Endothelial cell (in vitro differentiated cells): ENCODE measurements at regions not wholly inside any gene's neighbourhood (a gene's known extent, or its start where the extent isn't known, plus 50 kb on each side); places are given as distances from the start of the nearest gene placed in this dataset.

Source experiments
- DNase-seq: peaks from one replicate; pipeline ENCODE4 v3.0.0; 2021; ENCODE audit warnings: low spot score
- H3K27ac Mint-ChIP-seq: one replicate; pipeline ENCODE4 v1.8.0; 2021; ENCODE audit warnings: mixed read lengths, inconsistent platforms; ENCODE audit not compliant: unreplicated experiment
- H3K27me3 Mint-ChIP-seq: one replicate; pipeline ENCODE4 v1.8.0; 2021; ENCODE audit warnings: mild to moderate bottlenecking, moderate library complexity, mixed read lengths, inconsistent platforms; ENCODE audit not compliant: unreplicated experiment
- H3K36me3 Mint-ChIP-seq: one replicate; pipeline ENCODE4 v1.8.0; 2021; ENCODE audit warnings: mild to moderate bottlenecking, low read depth, mixed read lengths, inconsistent platforms; ENCODE audit not compliant: unreplicated experiment
- H3K4me1 Mint-ChIP-seq: one replicate; pipeline ENCODE4 v1.8.0; 2021; ENCODE audit warnings: mild to moderate bottlenecking, mixed read lengths, inconsistent platforms; ENCODE audit not compliant: unreplicated experiment
- H3K4me3 Mint-ChIP-seq: one replicate; pipeline ENCODE4 v1.8.0; 2021; ENCODE audit warnings: mild to moderate bottlenecking, mixed read lengths, inconsistent platforms; ENCODE audit not compliant: unreplicated experiment
- H3K9me3 Mint-ChIP-seq: one replicate; pipeline ENCODE4 v1.8.0; 2021; ENCODE audit warnings: mixed read lengths, inconsistent platforms; ENCODE audit not compliant: unreplicated experiment
- TF ChIP-seq, protein P1 (sequence below): fragments of 200-600 bp; sonication (generic); IDR thresholded peaks from one replicate; pipeline ENCODE4 v1.5.0; 2021; ENCODE audit warnings: antibody characterized with exemption; ENCODE audit not compliant: unreplicated experiment

DNA sequence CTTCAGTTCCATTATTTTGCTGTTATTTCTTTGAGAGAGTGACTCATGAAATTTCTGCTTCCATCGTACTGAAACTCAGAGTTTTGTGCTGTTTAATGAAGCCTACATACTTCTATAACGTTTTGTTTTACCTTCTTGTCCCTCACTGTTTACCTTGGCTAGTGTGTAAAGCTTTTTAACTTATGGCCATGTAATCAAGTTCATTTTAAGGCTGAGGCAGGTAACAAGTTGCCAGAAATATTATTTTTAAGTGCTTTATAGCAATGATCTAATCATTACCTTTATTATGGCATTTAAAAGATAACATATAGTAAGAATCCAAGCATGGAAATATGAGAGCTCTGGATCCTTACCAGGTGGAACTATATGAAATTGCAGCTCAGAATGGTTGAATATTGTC is 102.3 kb upstream of the FAT1 start:
- H3K27ac Mint-ChIP-seq = no peak overlapping the region
- no peaks in the 10 kb centered on the region for H3K4me1 Mint-ChIP-seq
- H3K4me3 Mint-ChIP-seq = no peak overlapping the region
- TF ChIP-seq, protein P1, sequence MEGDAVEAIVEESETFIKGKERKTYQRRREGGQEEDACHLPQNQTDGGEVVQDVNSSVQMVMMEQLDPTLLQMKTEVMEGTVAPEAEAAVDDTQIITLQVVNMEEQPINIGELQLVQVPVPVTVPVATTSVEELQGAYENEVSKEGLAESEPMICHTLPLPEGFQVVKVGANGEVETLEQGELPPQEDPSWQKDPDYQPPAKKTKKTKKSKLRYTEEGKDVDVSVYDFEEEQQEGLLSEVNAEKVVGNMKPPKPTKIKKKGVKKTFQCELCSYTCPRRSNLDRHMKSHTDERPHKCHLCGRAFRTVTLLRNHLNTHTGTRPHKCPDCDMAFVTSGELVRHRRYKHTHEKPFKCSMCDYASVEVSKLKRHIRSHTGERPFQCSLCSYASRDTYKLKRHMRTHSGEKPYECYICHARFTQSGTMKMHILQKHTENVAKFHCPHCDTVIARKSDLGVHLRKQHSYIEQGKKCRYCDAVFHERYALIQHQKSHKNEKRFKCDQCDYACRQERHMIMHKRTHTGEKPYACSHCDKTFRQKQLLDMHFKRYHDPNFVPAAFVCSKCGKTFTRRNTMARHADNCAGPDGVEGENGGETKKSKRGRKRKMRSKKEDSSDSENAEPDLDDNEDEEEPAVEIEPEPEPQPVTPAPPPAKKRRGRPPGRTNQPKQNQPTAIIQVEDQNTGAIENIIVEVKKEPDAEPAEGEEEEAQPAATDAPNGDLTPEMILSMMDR = no peak
- no peak for DNase-seq
- no peaks in the 10 kb centered on the region for H3K36me3 Mint-ChIP-seq
- no peaks in the 10 kb centered on the region for H3K9me3 Mint-ChIP-seq
- H3K27me3 Mint-ChIP-seq = no peaks in the 10 kb centered on the region

DNA sequence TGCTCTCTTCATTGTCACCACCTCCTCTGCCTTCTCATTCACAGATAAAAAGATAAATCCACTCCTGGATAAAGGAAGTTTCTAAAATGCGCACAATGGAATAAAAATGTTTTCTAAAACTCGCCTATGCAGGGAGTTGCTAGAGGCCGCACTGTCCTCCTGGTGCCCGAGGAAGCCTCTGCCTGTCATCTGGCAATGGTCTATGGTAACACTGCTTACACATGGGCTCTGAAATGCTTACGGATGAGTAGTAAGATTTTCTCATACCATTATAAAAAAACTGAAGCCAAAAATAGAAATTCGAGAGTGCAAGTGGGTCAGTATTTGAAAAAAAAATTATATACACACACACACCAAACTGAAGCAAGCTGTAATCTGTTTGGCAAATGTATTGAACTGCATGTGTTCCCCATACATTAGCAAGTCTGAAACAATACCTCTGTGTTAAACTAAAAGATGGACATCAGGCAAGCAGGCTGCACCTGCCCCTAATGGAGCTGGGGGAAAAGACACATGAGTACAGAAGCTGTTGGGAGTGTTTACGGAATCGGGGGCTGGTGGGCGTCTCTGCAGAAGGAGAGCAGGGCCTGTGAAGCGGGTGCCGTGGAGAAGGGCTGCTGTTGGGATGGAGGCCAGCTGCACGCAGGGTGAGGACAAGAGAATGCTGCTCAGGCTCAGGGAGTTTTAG is 103.3 kb upstream of the FAT1 start:
- Mint-ChIP-seq H3K4me3 (no peak overlapping the region), H3K36me3 (no peaks in the 10 kb centered on the region), H3K9me3 (no peaks in the 10 kb centered on the region), H3K27ac (no peak overlapping the region), H3K27me3 (no peaks in the 10 kb centered on the region), H3K4me1 (no peaks in the 10 kb centered on the region)
- no peak for DNase-seq
- TF ChIP-seq, protein P1 = no peak

DNA sequence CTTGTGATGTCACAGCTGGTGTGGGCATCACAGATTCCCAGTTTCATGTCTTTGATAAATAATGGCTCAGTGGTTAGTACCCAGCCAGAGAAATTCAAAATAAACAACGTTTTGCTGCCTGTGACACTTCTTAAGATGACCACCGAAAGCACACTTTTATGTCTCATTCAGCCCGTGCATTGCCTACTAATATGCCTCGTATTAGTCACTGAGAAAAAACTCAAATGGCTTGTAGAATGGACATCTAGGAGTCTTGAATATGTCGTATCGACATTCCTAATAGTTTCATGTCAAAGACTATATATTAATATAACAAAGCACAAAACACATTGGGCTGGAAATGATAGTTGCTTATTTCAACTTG is 103.9 kb upstream of the FAT1 start:
- Mint-ChIP-seq H3K9me3 (no peaks in the 10 kb centered on the region), H3K4me1 (no peaks in the 10 kb centered on the region), H3K36me3 (no peaks in the 10 kb centered on the region), H3K27ac (no peak overlapping the region), H3K4me3 (no peak overlapping the region), H3K27me3 (no peaks in the 10 kb centered on the region)
- TF ChIP-seq, protein P1 = no peak
- DNase-seq = no peak

DNA sequence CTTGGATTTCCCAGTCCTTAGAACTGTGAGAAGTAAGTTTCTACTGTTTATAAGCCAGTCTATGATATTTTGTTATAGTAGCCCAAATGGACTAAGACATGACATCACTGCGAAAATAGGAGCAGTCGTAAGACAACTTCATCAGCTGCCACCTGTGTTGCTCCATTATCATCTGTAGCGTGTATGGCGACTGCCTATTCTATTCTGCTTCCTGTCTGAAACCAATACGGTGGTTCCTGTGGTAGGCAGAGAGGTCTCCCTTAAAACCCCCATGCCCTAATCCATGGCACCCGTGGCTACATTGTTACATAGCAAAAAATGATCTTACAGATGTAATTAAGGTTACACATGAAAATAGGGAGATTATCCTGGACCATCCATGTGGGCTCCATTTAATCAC is 105.4 kb upstream of the FAT1 start:
- Mint-ChIP-seq H3K36me3 (no peaks in the 10 kb centered on the region), H3K27ac (no peak overlapping the region), H3K9me3 (no peaks in the 10 kb centered on the region), H3K4me1 (peaks cover 10% of the 10 kb centered on the region), H3K4me3 (no peak overlapping the region), H3K27me3 (no peaks in the 10 kb centered on the region)
- no peak for DNase-seq
- TF ChIP-seq, protein P1 = no peak

DNA sequence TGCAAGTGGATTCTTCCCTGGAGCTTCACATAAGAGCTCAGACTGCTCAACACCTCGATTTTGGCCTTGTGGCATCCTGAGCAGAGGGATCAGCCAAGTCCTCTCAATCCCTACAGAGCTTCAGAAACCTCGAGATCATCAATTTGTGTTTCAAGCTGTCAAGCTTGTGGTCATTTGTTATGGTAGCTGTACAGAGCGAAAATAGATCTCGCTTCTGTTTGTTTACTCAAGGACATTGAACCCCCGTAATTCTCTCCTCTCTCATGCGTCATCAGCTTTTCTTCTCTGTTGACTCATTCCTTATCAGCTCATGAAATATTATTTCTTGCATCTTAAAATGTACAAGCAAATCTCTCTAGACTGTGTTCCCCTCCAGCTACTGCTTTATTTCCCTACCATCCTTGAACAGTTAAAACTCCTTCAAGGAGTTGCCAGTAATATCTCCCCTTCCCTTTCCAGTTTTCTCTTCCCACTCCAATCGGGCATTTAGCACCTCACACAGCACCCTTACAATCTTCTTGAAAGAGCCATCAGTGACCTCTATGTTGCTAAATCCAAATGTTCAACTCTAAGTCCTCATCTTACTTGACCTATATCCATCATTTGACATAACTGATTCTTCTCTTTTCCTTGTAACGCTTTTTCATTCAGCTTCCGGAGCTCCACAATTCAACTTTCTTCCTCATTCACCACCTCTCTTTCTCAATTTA is 106.2 kb upstream of the FAT1 start:
- no peak overlapping the region for H3K27ac Mint-ChIP-seq

More for the DNA sequence above, 106.2 kb upstream of the FAT1 start:
- TF ChIP-seq, protein P1 = no peak
- Mint-ChIP-seq H3K4me3 (no peak overlapping the region), H3K4me1 (peaks cover 10% of the 10 kb centered on the region), H3K9me3 (no peaks in the 10 kb centered on the region), H3K27me3 (no peaks in the 10 kb centered on the region), H3K36me3 (no peaks in the 10 kb centered on the region)
- no peak for DNase-seq
